Adipocyte (in vitro differentiated cells): ENCODE measurements at regions not wholly inside any gene's neighbourhood (a gene's known extent, or its start where the extent isn't known, plus 50 kb on each side); places are given as distances from the start of the nearest gene placed in this dataset.

Source experiments
- DNase-seq: peaks from one replicate; pipeline ENCODE4 v3.0.0-alpha.2; 2015; ENCODE audit warnings: low read depth
- H3K27me3 ChIP-seq: replicated peaks from 2 replicates; pipeline ENCODE4 v1.7.0; 2013; ENCODE audit warnings: mild to moderate bottlenecking, low read length, moderate library complexity; ENCODE audit not compliant: control insufficient read depth, insufficient read depth
- H3K36me3 ChIP-seq: 2 replicates; pipeline ENCODE4 v1.7.0; 2013; ENCODE audit warnings: low read length, mild to moderate bottlenecking, moderate library complexity; ENCODE audit not compliant: control insufficient read depth, insufficient read depth, severe bottlenecking
- H3K4me1 ChIP-seq: 2 replicates; pipeline ENCODE4 v1.7.0; 2013; ENCODE audit warnings: mild to moderate bottlenecking, low read length, moderate library complexity; ENCODE audit not compliant: control insufficient read depth, insufficient read depth
- H3K4me3 ChIP-seq: 2 replicates; pipeline ENCODE4 v1.7.0; 2013; ENCODE audit warnings: mild to moderate bottlenecking, low read length, moderate library complexity
- H3K9ac ChIP-seq: 2 replicates; pipeline ENCODE4 v1.7.0; 2013; ENCODE audit warnings: mild to moderate bottlenecking, low read length, moderate library complexity
- H3K9me3 ChIP-seq: 2 replicates; pipeline ENCODE4 v1.7.0; 2013; ENCODE audit warnings: mild to moderate bottlenecking, low read length, moderate library complexity; ENCODE audit not compliant: control insufficient read depth

DNA sequence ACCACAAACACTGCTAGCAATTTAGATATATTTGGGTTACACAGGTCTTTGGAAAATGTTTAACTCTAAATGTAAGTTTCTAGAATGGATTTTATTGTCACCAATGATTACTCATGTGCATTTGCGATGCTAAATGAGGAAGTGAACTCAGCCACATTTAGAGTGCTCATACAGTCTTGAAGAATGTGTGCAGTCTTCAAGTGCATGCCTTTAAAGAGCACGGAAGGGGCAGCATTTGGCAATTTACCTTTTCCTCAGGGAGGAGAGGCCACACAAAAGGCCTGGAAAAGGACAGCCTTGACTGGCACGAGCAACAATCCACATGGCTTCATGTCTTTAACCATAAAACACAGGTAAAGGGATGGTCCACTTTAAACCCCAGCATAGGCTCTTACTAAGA lies 78.5 kb upstream of the STK17B start:
- no peak overlapping the region for H3K4me3 ChIP-seq
- peaks cover 50% of the 10 kb centered on the region for H3K4me1 ChIP-seq
- H3K9me3 ChIP-seq, result no peaks in the 10 kb centered on the region
- peak; percentile 52 for DNase-seq
- no peaks in the 10 kb centered on the region for H3K27me3 ChIP-seq
- no peak overlapping the region for H3K9ac ChIP-seq
- H3K36me3 ChIP-seq, result no peaks in the 10 kb centered on the region

DNA sequence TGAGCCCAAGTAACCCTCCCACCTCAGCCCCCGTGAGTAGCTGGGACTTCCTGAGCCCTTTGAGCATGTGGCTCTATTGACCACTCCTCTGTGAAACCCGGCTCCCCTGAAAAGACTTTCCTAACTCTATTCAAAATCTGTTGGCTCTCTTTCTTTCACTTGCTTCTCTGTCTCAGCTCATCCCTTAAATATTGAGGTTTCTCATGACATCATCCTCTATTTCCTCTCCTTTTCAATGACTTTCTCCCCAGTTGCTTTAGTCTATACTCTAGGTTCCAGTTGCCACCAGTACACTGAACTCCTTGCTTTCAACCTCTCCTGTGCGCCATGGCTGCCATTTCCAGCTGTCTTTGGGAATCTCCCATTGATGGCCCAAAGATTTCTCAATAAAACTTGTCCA lies 79.8 kb upstream of the STK17B start:
- no peaks in the 10 kb centered on the region for H3K27me3 ChIP-seq
- DNase-seq, result no peak
- H3K36me3 ChIP-seq, result no peaks in the 10 kb centered on the region
- H3K9ac ChIP-seq, result no peak overlapping the region
- peaks cover 38% of the 10 kb centered on the region for H3K4me1 ChIP-seq
- no peaks in the 10 kb centered on the region for H3K9me3 ChIP-seq
- H3K4me3 ChIP-seq, result no peak overlapping the region

DNA sequence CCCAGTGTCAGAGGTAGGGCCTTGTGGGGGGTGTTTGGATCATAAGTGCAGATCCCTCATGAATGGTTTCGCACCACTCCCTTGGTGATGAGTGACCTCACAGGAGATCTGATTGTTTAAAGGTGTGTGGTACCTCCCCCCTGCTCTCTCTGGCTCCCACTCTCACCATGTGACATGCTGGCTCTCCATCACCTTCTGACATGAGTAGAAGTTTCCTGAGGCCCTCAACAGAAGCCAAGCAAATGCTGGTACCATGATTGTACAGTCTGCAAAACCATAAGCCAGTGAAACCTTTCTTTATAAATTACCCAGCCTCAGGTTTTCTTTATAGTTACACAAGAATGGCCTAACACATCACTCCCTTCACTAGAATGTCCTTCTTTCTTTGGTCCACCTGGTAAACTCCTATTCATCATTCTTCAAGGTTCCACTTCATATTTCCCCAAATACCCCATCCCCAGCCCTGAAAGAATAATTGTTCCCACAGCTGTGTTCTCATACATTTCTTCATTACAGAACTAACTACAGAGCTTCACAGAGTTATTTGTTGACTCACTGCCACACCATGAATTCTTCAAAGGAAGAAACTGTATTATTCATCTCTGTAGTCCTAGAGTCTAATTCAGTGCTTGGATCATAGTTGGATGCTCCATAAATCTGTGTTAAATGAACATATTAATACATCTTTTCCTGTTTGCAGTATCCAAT lies 81.2 kb upstream of the STK17B start:
- Histone ChIP-seq H3K9ac (no peak overlapping the region), H3K27me3 (no peaks in the 10 kb centered on the region), H3K36me3 (no peaks in the 10 kb centered on the region), H3K9me3 (no peaks in the 10 kb centered on the region), H3K4me3 (no peak overlapping the region), H3K4me1 (peaks cover 29% of the 10 kb centered on the region)
- peak; percentile 51 for DNase-seq

DNA sequence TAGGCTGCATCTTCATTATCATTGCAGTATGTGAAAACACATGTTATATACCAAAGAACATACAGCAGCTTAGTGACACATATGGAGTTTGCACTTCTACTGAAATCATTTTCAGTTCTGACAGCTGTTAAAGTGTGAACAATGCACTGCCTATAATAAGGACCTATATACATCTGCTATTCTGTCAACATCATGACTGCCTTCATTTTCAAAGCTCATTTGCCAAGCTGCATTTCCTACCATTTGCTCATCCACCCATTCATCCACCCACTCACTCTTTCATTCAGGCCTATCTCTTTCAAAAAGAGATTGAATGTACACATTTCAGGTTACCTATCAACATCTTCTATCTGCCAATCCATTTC lies 81.7 kb upstream of the STK17B start:
- no peak for DNase-seq
- Histone ChIP-seq H3K9ac (no peak overlapping the region), H3K4me3 (no peak overlapping the region), H3K9me3 (no peaks in the 10 kb centered on the region), H3K27me3 (no peaks in the 10 kb centered on the region), H3K4me1 (peaks cover 24% of the 10 kb centered on the region), H3K36me3 (no peaks in the 10 kb centered on the region)

DNA sequence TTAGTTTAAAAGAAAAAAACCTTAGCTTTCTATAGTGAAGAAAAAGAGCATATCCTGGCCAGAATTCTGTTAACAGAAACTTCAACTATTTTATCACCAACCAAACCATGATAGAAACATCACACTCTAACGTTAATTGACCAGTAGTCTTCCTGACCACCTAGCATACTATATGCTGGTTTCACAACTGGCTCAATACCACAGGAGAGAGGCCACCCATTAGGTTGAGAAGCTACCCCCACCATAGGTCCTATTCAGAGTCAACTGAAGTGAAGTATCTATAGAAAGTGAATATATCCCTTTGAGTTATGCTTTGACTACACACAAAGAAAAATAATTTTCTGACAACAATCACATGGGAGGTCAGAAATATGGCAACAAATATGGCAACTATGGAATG lies 85.2 kb upstream of the STK17B start:
- H3K36me3 ChIP-seq, result no peaks in the 10 kb centered on the region
- no peaks in the 10 kb centered on the region for H3K27me3 ChIP-seq
- H3K9me3 ChIP-seq, result no peaks in the 10 kb centered on the region
- no peak overlapping the region for H3K4me3 ChIP-seq
- no peak for DNase-seq
- H3K4me1 ChIP-seq, result peaks cover 7% of the 10 kb centered on the region
- H3K9ac ChIP-seq, result no peak overlapping the region

DNA sequence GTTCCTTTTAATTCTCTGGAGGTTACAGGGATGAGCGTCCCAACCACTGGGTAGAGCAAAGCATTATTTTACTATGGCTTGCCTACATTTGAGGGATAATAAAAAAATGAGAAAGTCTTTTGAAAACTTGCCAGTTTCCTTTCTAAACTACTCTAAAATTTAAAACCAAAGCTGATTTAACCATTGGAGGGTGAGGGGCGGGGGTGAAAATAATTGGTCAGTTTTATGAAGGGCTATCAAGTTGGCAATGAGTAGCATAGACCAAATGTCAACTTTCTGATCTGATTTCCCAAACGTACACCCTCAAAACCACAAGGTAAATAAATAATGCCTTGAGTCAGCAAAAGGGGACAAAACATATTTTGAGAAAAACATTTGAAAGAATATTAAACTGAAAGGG lies 85.7 kb upstream of the STK17B start:
- Histone ChIP-seq H3K4me3 (no peak overlapping the region), H3K9ac (no peak overlapping the region), H3K36me3 (no peaks in the 10 kb centered on the region), H3K4me1 (peaks cover 7% of the 10 kb centered on the region), H3K9me3 (no peaks in the 10 kb centered on the region), H3K27me3 (no peaks in the 10 kb centered on the region)
- DNase-seq, result no peak

DNA sequence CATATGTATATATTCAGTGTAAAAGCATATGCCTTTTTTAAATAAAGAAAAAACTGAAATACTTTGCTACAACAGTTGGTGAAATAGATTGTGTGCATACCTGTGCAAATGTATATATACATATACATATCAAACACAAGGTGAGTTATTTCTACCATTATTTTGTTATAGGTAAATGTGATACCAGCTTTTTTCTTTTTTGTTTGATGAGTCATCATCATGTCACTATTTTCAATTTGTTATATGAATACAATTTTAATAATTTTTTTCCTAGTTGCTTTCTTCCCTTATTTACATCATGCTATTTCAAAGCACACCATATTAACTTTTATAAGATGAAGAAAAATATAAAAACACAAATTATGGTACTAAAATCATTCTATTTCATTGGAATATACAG lies 87.0 kb upstream of the STK17B start:
- Histone ChIP-seq H3K4me3 (no peak overlapping the region), H3K36me3 (no peaks in the 10 kb centered on the region), H3K4me1 (no peaks in the 10 kb centered on the region), H3K27me3 (no peaks in the 10 kb centered on the region), H3K9me3 (no peaks in the 10 kb centered on the region), H3K9ac (no peak overlapping the region)
- DNase-seq, result no peak

DNA sequence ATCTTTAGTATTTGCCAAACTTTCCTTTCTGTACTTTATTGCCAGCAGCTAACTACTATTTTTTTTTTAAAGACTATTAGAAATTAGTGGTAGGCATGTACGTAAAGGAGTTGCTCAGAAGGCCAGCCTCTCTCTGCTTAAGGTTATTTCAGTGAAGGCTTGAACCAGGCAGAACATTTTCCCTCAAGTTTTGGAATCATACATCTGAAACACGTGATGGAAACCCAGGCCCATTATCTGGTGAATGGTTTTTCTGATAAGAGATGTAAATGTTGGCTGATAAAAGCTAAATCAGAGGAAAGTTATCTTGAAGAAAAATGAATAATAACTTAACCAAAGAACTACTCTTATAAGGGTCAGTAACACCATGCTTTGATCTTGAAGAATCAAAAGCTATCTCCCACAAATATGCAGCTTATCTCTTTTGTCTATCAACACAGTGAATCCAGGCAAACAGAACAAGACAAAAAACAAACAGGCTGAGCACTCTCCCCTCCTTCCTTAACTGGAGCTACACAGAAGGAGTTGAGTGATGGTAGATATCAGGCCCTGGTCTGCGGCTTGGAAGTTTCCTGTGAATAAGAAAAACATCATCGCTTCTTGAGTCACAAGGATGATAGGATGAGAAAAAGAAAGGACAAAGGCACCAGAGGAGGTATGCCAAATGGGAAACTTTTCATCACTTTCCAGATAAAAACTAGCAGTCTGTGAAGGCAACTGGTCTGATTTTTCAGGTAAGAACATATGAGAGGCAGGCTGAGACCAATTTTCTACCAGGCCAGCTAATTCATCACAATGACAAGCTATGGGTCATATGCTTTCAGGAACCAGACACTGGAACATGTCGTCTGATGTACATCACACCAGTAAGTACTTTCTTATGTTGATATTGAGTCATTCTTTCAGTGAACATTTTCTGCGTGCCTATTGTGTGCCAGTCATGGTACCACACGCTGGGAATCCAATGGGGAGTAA lies 88.4 kb upstream of the STK17B start:
- Histone ChIP-seq H3K27me3 (no peaks in the 10 kb centered on the region), H3K9ac (no peak overlapping the region), H3K9me3 (no peaks in the 10 kb centered on the region), H3K36me3 (no peaks in the 10 kb centered on the region), H3K4me1 (no peaks in the 10 kb centered on the region), H3K4me3 (no peak overlapping the region)
- peak; percentile 36 for DNase-seq

DNA sequence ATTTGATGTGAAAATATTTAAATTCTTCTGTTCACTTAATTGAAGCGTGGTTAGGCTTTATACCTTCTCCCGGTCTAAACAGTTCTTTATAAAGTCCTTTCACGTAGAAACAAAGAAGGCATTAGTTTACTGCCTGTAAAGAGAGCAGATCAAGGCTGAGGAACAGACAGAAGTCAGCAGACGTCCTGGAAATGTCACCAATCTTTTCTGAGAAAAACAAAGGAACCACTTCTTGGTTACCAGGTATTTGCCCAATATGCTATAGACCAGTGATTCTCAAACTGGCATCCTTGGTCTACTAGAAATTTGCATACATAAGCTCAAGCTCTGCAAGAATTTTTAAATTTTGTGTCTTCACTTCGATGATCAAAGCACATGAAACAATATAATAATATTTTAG lies 89.2 kb upstream of the STK17B start:
- no peak overlapping the region for H3K4me3 ChIP-seq
- no peaks in the 10 kb centered on the region for H3K9me3 ChIP-seq
- DNase-seq, result no peak
- no peak overlapping the region for H3K9ac ChIP-seq
- H3K27me3 ChIP-seq, result no peaks in the 10 kb centered on the region
- H3K4me1 ChIP-seq, result no peaks in the 10 kb centered on the region
- no peaks in the 10 kb centered on the region for H3K36me3 ChIP-seq

DNA sequence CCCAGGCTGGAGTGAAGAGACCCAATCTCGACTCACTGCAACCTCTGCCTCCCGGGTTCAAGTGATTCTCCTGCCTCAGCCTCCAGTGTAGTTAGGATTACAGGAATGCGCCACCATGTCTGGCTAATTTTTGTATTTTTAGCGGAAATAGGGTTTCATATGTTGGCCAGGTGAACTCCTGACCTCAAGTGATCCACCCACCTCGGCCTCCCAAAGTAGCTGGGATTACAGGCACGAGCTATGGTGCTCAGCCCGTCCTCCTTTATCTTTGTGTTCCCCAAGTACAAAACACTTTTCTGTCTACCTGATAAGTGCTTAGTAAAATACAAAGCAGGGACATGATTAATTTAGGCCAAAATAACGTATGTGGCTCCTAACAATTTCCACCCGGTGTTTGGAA lies 91.2 kb upstream of the STK17B start:
- Histone ChIP-seq H3K9me3 (no peaks in the 10 kb centered on the region), H3K9ac (no peak overlapping the region), H3K4me3 (no peak overlapping the region), H3K36me3 (no peaks in the 10 kb centered on the region), H3K4me1 (peaks cover 8% of the 10 kb centered on the region), H3K27me3 (no peaks in the 10 kb centered on the region)
- DNase-seq, result no peak

DNA sequence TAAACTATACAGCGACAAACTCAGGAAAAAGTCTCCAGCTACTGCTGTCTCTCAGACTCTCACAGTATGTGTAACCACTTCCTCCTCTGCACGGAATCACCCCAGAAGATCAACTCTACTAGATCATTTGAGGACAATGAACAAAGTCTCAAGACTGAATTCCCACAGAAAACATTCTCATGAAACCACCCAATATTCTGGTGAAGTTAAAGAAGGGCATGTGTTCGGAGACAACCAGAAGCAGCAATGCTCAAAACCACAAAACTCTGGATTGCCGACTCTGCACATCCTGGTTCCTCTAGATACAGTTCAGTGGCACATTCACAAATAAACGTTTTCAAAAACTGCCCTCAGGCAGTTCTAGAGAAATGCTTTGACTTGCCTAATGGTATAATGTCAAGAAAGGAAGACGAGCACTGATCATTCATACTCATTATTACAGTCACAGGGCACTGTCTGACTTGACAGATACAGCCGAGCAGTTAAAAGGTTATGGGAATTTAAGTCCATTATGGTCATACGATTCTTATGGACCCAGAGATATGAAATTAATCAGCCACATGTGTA lies 91.9 kb upstream of the STK17B start:
- Histone ChIP-seq H3K27me3 (no peaks in the 10 kb centered on the region), H3K9ac (no peak overlapping the region), H3K9me3 (no peaks in the 10 kb centered on the region), H3K4me3 (no peak overlapping the region), H3K4me1 (peaks cover 15% of the 10 kb centered on the region), H3K36me3 (no peaks in the 10 kb centered on the region)
- DNase-seq, result peak; percentile 75
